ENCODE measurements at regions not wholly inside any gene's neighbourhood (a gene's known extent, or its start where the extent isn't known, plus 50 kb on each side); places are given as distances from the start of the nearest gene placed in this dataset.

DNA sequence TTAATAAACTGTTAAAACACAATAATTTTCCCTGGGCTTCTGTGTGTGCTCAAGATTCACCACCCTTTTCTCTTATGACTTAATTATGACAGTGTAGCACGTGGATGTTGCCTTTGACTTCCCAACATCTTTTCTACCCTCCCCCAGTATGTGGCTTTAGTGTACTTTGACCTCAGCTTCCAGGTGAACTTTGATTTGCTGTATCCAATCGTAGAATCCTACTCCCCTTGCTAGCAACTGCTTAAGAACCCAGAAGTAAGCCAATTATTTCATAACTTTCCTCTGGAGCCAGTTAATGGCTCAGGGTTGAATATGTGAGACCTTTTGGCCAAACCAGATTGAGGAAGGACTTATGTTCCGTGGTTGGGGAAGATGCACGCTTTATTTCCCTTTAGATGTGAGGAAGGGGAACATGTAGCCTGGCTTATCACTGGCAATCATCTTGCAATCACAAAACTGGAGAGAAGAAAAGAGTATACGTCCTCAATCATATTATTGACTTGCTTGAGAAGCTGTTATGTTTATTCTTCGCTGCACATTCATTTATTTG, 259.6 kb upstream of the ATP2B1 start:
- TF ChIP-seq EZH2phosphoT487 (conservative IDR thresholded peaks at IDR 0.05; ENCODE audit: low read length) = no peak
- TF ChIP-seq, protein P1, sequence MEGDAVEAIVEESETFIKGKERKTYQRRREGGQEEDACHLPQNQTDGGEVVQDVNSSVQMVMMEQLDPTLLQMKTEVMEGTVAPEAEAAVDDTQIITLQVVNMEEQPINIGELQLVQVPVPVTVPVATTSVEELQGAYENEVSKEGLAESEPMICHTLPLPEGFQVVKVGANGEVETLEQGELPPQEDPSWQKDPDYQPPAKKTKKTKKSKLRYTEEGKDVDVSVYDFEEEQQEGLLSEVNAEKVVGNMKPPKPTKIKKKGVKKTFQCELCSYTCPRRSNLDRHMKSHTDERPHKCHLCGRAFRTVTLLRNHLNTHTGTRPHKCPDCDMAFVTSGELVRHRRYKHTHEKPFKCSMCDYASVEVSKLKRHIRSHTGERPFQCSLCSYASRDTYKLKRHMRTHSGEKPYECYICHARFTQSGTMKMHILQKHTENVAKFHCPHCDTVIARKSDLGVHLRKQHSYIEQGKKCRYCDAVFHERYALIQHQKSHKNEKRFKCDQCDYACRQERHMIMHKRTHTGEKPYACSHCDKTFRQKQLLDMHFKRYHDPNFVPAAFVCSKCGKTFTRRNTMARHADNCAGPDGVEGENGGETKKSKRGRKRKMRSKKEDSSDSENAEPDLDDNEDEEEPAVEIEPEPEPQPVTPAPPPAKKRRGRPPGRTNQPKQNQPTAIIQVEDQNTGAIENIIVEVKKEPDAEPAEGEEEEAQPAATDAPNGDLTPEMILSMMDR (IDR thresholded peaks at IDR 0.05; ENCODE audit: insufficient read depth, low read length, poor library complexity, severe bottlenecking) = no peak
